HL-60 (cell line): ENCODE measurements at regions not wholly inside any gene's neighbourhood (a gene's known extent, or its start where the extent isn't known, plus 50 kb on each side); places are given as distances from the start of the nearest gene placed in this dataset.

ENCODE experiments used
- DNase-seq, 2 experiments: peaks; one replicate each; pipeline ENCODE4 v3.0.0-alpha.2; 2010 to 2020; ENCODE audit warnings: low read depth in 1 of 2, low spot score in 1 of 2
- H3K27ac ChIP-seq: fragments of 250-450 bp; sonication (Bioruptor Pico); replicated peaks from 2 replicates; pipeline ENCODE4 v1.5.1; 2020; ENCODE audit warnings: mild to moderate bottlenecking, moderate library complexity
- H3K27me3 ChIP-seq: fragments of 250-450 bp; sonication (Bioruptor Pico); 2 replicates; pipeline ENCODE4 v1.5.1; 2021; ENCODE audit warnings: mild to moderate bottlenecking, moderate library complexity; ENCODE audit not compliant: insufficient read depth, poor library complexity, severe bottlenecking
- H3K4me3 ChIP-seq: replicated peaks from 2 replicates; pipeline ENCODE4 v1.5.1; 2011; ENCODE audit warnings: mild to moderate bottlenecking, control low read depth, low read length; ENCODE audit not compliant: insufficient read depth
- CTCF ChIP-seq: IDR thresholded peaks from one replicate; pipeline ENCODE4 v1.5.1; 2011; ENCODE audit warnings: low read length, control low read depth, inconsistent platforms; ENCODE audit not compliant: insufficient read depth
- GABPA ChIP-seq: IDR thresholded peaks from 2 replicates; pipeline ENCODE4 v1.6.1; 2012; ENCODE audit warnings: low read depth
- POLR2AphosphoS5 ChIP-seq: IDR thresholded peaks from 2 replicates; pipeline ENCODE4 v1.6.1; 2012; ENCODE audit warnings: low read depth
- REST ChIP-seq: IDR thresholded peaks from 2 replicates; pipeline ENCODE4 v1.6.1; 2012; ENCODE audit warnings: low read depth; ENCODE audit not compliant: insufficient replicate concordance
- SPI1 ChIP-seq: IDR thresholded peaks from 2 replicates; pipeline ENCODE4 v1.6.1; 2012; ENCODE audit warnings: low read depth, mild to moderate bottlenecking, borderline replicate concordance

GRCh38 chr16:8094696-8095095 is 495.6 kb downstream of the TMEM114 start:
- Histone ChIP-seq H3K4me3 (no peak overlapping the region), H3K27me3 (no peaks in the 10 kb centered on the region), H3K27ac (no peak overlapping the region)
- DNase-seq = no peak
- TF ChIP-seq GABPA (no peak), SPI1 (no peak), CTCF (no peak), POLR2AphosphoS5 (no peak)

- no peak for DNase-seq
Measured at GRCh38 chr16:8088820-8089338, 501.4 kb downstream of the TMEM114 start.

GRCh38 chr16:8087597-8088289 is 502.6 kb downstream of the TMEM114 start:
- Histone ChIP-seq H3K27ac (no peak overlapping the region), H3K27me3 (no peaks in the 10 kb centered on the region), H3K4me3 (no peak overlapping the region)
- DNase-seq = no peak
- no peak for TF ChIP-seq REST
- no peak for TF ChIP-seq CTCF
- TF ChIP-seq GABPA = no peak
- no peak for TF ChIP-seq POLR2AphosphoS5
- no peak for TF ChIP-seq SPI1

More at GRCh38 chr16:8088820-8089338, 501.4 kb downstream of the TMEM114 start:
- no peak overlapping the region for H3K4me3 ChIP-seq
- no peak overlapping the region for H3K27ac ChIP-seq
- no peaks in the 10 kb centered on the region for H3K27me3 ChIP-seq
- no peak for TF ChIP-seq CTCF
- no peak for TF ChIP-seq REST
- no peak for TF ChIP-seq SPI1
- no peak for TF ChIP-seq GABPA
- TF ChIP-seq POLR2AphosphoS5 = no peak
